GM18507 (cell line): ENCODE measurements at regions not wholly inside any gene's neighbourhood (a gene's known extent, or its start where the extent isn't known, plus 50 kb on each side); places are given as distances from the start of the nearest gene placed in this dataset.

Source experiments
- DNase-seq: peaks from one replicate; pipeline ENCODE4 v3.0.0; 2011; ENCODE audit warnings: low read depth; ENCODE audit not compliant: insufficient read length; ENCODE audit errors: extremely low spot score
- FAIRE-seq: peaks from 2 replicates; lab custom pipeline; 2011; peaks lifted over from hg19 to GRCh38; lab: Jason Lieb, UNC

- FAIRE-seq, result no peak
Measured at GRCh38 chr15:70422342-70422741, 324.6 kb upstream of the TLE3 start.

DNA sequence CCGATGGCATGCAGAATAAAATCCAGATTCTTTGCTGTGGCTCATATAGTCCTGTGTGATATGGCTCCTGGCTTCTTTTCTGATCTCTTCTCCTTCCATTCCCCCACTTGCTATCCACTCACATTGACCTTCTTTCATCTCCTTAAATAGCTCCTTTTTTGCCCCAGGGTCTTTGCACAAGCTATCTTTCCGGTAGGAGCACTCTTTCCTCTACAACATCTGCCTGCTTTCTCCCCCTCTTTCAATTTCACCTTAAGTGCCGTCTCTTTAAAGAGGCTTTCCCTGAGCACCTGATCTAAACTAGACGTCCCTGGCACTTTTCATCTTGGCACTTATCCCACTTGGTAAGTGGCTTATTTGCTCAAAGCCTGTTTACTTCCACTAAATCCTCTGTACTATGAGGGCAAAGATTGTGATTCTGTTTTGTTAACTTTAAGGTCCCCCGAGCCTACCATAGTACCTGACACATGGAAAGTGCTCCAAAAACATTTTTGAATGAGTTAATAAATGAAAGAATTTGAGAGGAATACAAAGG is 323.3 kb upstream of the TLE3 start:
- FAIRE-seq (no peak), DNase-seq (no peak)

More at GRCh38 chr15:70422342-70422741, 324.6 kb upstream of the TLE3 start:
- DNase-seq, result no peak

- FAIRE-seq (no peak), DNase-seq (no peak)
Measured at GRCh38 chr15:70420086-70420947, 322.6 kb upstream of the TLE3 start.

DNA sequence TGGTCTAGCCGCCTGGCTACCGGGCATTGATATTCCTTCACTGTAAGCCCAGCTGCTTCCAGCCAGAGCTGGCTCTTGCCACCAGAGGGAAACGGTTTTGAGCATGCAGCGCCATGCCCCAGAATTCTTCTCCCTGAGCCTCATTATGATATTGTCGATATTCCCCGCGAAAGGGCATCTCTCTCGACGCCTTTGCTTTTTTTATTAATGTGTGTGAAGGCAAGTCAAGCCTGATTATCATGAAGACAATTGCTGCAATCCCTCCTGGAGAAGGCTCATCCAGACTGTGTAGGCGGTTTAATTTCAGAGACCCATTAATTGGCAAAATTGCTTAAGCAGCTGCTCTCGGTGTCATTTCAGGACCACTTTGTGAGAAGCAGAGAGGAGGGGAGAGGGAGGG is 321.2 kb upstream of the TLE3 start:
- no peak for DNase-seq
- FAIRE-seq, result no peak

DNA sequence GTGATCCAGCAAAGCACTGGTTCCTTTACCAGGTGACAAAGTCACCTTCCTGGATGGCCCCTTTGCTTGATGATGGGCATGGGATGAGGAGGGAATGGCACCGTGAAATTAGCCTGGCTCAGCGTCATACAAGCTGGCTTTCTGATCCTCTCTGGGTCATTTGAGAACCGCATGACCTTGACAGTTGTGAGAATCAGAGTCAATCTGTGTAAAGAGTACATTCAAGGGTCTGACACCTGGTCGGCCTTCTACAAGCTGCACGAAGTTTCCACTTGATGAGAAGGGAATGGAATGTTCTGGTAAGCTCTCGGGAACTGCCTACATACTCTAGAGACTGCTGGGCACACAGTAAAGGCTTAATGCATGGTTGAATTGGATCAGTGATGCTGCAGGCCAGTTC is 319.8 kb upstream of the TLE3 start:
- FAIRE-seq, result no peak

GRCh38 chr15:70416829-70417228 is 319.1 kb upstream of the TLE3 start:
- DNase-seq (no peak), FAIRE-seq (no peak)

More for the DNA sequence above, 319.8 kb upstream of the TLE3 start:
- DNase-seq, result no peak

DNA sequence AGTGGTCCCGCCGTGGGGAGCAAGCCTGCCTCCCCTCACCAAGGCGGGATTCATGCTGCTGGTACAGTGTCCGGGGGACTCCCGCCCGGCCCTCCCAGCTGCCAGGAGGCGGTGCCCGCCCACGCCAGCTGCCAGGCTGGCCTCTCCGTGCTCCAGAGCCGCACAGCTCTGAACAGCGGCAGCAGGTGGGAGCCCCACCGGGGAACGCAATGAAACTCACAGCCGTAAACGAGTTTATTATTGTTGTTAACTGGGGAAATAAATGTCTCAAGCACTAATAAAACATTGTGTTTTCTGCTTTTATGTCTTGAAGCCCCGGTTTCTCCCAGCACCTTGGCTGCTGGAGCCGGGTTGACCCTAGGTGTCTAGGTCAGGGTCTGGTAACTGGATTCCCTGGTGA is 317.7 kb upstream of the TLE3 start:
- DNase-seq (no peak), FAIRE-seq (no peak)

DNA sequence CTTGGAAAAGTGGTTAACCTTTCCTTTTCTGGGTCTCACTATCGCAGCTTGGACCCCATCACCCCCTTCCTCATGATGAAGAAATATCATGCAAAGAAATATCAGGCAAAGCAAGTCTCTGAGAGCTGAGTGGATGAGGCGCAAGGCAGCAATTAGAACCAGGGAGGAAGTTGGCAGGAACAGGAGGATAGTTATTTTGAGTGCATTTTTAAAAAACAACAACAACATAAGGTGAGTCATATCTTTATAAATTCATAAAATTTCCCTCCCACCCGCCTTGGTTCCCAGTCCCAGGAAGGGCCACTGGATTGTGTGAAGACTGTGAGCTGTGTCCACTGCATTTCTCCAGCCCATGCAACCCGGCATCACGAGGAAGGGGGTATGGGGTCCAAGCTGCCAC is 316.9 kb upstream of the TLE3 start:
- no peak for DNase-seq
- FAIRE-seq, result no peak

DNA sequence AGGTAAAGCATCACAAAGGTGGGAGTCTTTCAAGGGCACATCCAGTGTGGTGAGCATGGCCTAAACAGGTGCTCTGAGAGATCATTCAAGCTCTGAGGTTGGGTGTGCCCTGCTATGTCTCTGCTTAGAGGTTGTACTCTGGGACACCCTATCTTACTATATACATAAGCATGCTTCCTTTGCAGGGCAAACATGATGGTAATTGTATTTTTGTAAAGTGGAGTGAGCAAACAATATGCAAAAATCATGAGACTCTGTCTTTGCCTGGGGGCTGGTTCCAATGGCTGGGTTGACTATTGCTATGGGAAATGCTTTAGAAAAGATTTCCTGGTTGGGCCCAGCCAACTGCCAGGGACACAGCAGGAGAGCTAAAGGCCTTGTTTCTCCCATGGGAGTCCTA is 315.1 kb upstream of the TLE3 start:
- FAIRE-seq, result no peak
- no peak for DNase-seq

DNA sequence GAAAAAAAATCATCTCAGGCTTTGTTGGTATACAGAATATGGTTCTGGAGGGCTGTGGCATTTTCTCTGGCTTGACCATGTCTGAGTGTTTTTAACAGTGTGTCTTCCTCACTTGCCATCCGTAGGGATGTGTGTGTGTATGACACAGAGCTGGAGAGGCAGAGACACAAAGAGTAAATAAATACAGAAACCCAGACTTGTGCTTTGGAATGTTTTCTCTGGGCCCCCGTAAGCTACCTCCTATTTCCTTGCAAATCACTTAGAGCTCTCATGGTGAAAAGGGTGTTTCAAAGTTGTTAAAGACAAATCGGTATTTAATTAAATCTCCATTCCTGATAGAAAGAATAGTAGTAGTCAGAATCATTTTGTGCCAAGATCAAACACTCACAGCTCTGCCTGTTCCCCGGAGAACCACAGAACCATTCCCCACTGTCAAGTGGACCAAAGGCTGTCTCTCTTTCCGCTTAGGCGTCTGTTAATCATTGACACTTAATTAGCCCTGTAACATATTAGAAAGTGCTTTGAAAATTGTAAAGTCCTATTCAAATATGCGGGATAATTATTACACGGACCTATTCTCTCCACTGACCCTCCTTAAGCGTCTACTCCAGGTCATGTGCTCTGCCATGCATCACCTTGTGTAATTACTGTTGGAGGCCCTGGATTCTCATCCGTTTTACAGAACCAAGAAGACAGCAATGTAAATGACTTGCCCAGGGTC is 313.6 kb upstream of the TLE3 start:
- no peak for DNase-seq
- no peak for FAIRE-seq

- DNase-seq (no peak), FAIRE-seq (no peak)
Measured at GRCh38 chr15:70410371-70410985, 312.8 kb upstream of the TLE3 start.

DNA sequence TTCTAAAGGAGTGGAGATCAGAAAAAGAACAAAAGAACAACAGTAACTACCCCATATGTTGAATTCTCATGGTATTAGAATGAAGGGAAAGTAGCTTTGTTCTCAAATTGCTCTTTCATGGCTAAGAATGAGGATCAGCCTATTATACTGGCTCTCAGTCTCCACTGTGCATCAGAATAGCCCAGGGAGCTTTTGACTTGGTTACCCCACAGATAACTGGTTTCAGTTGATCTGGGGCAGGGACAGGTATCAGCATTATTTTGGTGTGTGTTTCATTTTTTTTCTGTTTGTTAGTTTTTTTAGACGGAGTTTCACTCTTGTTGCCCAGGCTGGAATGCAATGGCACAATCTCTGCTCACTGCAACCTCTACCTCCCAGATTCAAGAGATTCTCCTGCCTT is 311.7 kb upstream of the TLE3 start:
- FAIRE-seq, result no peak
- no peak for DNase-seq

DNA sequence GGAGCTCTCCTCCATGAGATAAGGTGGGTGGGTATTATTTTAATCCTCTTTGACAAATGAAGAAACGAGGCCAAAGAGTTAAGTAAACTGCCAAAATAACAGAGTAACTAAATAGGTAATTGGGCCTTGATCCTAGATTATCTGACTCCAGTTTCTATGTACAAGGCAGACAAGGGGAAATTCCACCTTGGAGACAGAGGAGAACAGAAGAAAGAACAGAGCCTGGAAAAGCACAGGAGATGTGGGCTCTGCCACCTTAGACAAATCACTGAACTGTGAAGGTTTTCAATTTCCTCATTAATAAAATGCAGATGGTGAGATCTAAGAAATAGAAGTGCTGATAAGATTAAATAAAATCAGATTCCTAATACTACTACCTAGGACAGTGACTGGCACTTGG is 310.2 kb upstream of the TLE3 start:
- FAIRE-seq, result no peak

GRCh38 chr15:70407336-70407670 is 309.6 kb upstream of the TLE3 start:
- DNase-seq, result no peak
- no peak for FAIRE-seq

More for the DNA sequence above, 310.2 kb upstream of the TLE3 start:
- no peak for DNase-seq

DNA sequence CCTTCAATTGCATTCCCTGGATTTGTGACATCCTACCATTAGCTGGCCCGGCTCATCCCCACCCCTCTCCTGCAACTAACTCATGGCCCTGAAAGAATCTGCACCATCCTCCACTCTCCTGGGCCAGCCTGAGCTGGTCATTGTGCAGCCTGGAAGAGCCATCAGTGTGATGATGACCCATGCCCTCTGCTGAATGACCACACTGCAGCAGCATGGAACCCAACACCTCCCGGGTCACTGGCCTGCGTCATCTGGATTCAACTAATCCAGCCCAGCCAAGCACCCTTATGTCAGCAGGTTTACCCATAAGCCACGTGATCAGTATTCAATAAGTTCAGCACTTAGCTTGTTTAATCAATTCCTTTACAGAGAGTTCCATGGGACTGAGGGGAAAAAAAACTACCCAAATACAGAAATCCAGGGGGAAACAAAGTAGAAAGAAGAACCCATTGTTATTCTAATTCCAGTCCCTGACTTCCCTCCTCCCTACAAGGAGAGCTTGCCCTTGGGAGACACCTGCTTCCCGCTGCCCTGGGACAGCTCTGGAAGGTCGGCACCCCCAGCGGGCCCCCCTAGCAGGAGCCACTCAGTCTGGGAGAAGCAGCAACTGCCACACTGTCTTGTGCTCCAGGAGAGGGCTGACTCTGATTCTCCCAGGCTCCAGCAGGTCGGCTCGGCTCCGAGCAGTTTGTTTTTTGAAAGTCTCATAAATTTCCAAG is 309.1 kb upstream of the TLE3 start:
- FAIRE-seq, result no peak
- DNase-seq, result no peak

DNA sequence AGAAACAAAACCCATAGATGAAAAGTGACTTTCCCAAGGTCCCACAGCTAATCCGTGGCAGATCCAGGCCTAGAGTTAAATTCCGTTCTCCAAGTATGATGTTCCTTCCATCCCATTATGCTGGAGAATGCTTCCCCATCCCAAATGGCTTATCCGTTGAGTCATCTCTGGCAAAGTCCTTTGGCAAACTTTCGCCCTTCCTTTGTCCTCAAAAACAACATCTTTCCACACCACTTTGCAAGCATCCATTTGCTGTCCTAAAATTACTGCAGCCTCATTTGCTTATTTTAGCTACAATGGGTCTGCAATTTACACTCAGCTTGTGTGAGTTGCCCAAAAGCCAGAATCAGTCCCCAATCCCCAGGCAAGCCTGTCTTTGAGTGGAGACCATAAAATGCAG is 304.0 kb upstream of the TLE3 start:
- FAIRE-seq, result no peak
- no peak for DNase-seq

GRCh38 chr15:70400766-70401541 is 303.2 kb upstream of the TLE3 start:
- no peak for DNase-seq
- FAIRE-seq, result no peak

DNA sequence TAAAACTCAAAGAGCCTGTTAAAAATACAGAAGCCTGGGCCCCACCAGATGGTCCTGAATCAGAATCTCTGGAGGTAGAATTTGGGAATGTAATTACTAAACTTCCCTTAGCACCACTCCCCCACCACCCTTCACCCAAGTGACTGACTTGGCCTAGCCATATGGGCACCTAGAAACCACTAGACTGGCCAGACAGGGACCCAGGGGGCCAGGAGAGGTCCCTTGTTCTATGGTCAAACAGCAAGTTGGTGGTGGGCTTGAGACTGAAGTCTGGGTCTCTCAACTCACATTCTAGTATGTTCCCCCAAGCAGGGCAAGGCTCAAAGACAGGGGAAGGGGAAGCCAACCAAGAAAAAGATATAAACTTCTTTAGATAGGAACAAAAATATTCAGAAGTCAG is 301.5 kb upstream of the TLE3 start:
- FAIRE-seq (no peak), DNase-seq (no peak)

- FAIRE-seq (no peak), DNase-seq (no peak)
Measured at GRCh38 chr15:70398694-70399093, 301.0 kb upstream of the TLE3 start.
